NCI-H2029 treated with DMSO at 0.1 percent for 48 hours (cell line): ENCODE measurements at regions not wholly inside any gene's neighbourhood (a gene's known extent, or its start where the extent isn't known, plus 50 kb on each side); places are given as distances from the start of the nearest gene placed in this dataset.

Experiments
- DNase-seq: peaks from one replicate; lab custom pipeline; 2025; lab: John Stamatoyannopoulos, UW

GRCh38 chr2:121075006-121075551 lies 209.9 kb downstream of the TFCP2L1 start:
- no peak for DNase-seq

GRCh38 chr2:121075641-121076497 lies 209.1 kb downstream of the TFCP2L1 start:
- DNase-seq: no peak

GRCh38 chr2:121076498-121076820 lies 208.5 kb downstream of the TFCP2L1 start:
- DNase-seq: no peak

- no peak for DNase-seq
These were observed 208.0 kb downstream of the TFCP2L1 start for GRCh38 chr2:121076885-121077549.

- no peak for DNase-seq
These were observed 206.1 kb downstream of the TFCP2L1 start for GRCh38 chr2:121078899-121079298.

- DNase-seq: peak; percentile 44
These were observed 204.8 kb downstream of the TFCP2L1 start for GRCh38 chr2:121080013-121080772.

GRCh38 chr2:121081701-121082100 lies 203.3 kb downstream of the TFCP2L1 start:
- no peak for DNase-seq

GRCh38 chr2:121082191-121082590 lies 202.8 kb downstream of the TFCP2L1 start:
- no peak for DNase-seq

- DNase-seq: no peak
These were observed 200.8 kb downstream of the TFCP2L1 start for GRCh38 chr2:121084130-121084680.

GRCh38 chr2:121085801-121086200 lies 199.2 kb downstream of the TFCP2L1 start:
- DNase-seq: no peak

GRCh38 chr2:121086450-121086849 lies 198.6 kb downstream of the TFCP2L1 start:
- no peak for DNase-seq

GRCh38 chr2:121087117-121087516 lies 197.9 kb downstream of the TFCP2L1 start:
- no peak for DNase-seq

- no peak for DNase-seq
These were observed 196.5 kb downstream of the TFCP2L1 start for GRCh38 chr2:121088251-121089165.

GRCh38 chr2:121089166-121089510 lies 195.9 kb downstream of the TFCP2L1 start:
- DNase-seq: no peak

- DNase-seq: no peak
These were observed 194.8 kb downstream of the TFCP2L1 start for GRCh38 chr2:121090088-121090715.

- DNase-seq: no peak
These were observed 192.9 kb downstream of the TFCP2L1 start for GRCh38 chr2:121092095-121092494.

GRCh38 chr2:121093692-121094091 lies 191.3 kb downstream of the TFCP2L1 start:
- DNase-seq: no peak

- no peak for DNase-seq
These were observed 190.9 kb downstream of the TFCP2L1 start for GRCh38 chr2:121094101-121094500.

- DNase-seq: no peak
These were observed 190.2 kb downstream of the TFCP2L1 start for GRCh38 chr2:121094845-121095244.

GRCh38 chr2:121095257-121096080 lies 189.5 kb downstream of the TFCP2L1 start:
- peak; percentile 18 for DNase-seq
